ENCODE measurements at regions not wholly inside any gene's neighbourhood (a gene's known extent, or its start where the extent isn't known, plus 50 kb on each side); places are given as distances from the start of the nearest gene placed in this dataset.
A peak's percentile ranks its signal among the peaks of the same experiment; 100 is the strongest.
"Not testable (repeated sequence)": the region's sequence is repeated elsewhere in the genome, so short reads cannot be mapped to it uniquely, and the experiment has no call there.

DNA sequence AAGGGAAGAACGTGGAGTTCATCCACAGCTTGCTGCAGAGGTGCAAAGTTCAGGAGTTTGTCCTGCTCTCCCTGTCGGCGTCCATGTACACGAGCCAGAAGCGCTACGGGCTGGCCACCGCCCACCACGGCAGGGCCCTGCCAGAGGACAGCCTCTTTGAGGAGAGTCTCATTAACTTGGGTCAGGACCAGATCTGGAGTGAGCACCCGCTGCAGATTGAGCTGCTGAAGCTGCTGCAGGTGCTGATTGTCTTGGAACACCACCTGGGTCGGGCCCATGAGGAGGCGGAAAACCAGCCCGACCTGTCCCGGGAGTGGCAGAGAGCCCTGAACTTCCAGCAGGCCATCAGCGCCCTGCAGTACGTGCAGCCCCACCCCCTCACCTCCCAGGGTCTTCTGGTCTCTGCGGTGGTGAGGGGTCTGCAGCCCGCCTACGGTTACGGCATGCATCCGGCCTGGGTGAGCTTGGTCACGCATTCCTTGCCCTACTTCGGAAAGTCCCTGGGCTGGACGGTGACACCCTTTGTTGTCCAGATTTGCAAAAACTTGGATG is 73.8 kb upstream of the MORC3 start:
- peak; percentile 34 for DNase-seq (ENCODE audit: low spot score)

DNA sequence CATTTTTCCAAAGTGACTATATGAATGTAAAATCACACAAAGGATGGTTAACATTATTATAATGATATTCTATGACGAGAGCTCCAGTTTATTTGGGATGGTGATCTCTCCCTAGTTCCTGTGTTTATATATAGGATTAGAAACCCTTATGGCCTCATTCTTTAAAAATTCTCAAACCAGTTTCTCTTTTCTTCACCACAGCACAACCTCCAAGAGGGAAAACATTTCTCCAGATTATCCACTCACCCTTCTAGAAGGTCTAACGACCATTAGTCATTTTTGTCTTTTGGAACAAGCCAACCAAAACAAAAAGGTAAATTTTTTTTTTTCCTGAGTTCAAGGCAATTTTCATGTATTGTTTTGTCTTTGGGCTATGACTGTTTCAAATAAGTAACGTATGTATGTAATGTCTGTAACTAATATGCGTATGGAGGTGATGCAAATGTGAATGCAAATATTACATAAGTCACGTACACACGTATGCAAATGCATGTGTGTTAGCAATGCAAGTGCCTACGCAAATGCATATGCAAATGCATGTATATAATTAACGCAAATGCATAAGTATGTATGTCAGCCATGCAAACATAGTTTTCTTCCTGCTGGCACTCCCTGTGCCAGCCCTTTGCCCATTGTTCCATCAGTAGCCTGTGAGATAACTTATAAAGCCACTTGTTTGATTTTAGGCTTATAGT is 72.5 kb upstream of the MORC3 start:
- no peak for DNase-seq (ENCODE audit: low spot score)

DNA sequence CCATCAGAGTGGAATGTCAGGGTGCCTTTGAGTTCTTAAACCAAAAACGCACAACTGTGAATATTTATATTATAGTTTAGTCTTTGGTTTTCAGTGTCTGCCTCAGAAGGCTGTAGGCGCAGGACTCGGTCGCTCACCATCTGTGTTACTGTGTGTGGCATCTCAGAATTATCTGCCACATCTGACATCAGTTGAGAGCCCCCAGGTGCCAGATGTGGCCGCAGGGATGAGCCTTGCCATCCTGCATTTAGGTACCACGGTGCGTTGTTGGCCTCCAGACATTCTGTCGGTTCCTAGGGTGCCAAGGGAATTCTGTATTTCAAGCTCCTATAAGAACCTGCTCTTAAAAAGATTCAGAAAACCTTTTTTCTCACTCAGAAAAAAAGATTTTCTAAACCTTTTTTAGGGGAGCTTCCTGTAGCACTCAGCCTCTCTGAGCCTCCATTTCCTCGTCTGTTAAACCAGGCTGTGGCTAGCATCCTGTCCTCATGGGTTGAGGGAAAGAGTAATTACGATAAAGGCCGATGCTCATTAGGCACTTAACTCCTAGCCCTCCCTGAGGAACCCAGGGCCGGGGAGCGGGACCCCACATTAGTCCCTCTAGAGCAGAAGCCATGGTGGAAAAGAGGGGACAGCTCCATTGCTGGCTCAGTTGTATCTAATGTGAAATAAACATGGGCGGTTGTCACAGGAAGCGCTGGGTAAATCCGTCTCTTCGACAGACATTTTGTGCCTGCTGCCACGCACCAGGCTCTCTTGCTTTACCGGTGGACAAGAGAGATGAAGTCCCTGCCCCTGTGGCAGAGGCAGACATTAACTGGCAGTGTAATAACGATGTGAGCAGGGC is 70.2 kb upstream of the MORC3 start:
- no peak for DNase-seq (ENCODE audit: low spot score)

DNA sequence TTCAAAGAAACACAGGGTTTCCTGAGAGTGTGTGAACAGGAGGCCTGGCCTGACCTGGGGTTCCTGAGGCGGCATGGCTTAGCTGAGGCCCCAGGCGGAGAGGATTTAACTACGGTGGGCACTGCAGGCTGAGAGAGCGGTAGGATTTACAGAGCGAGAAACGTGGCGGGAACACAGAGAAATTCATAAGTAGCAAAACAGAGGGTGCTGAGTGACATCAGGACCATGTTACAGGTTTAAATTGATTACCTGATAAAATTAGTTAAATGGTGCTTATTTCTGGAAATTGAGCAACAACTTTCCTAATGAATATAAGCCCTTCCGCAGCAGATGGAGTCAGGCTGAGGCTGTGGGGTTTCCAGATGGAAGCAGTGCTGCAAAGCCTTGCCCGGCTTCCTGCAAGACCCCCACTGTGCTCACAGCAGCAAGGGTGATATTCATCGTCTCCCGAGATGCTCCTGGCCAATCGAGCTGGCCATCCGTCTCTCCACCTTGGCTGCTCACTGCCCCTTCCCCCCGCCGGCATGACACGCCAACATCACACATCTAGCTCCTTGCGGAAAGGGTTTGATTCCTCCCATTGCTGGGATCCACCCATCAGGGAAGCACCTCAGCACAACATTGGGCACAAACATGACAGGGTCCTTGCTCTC is 69.4 kb upstream of the MORC3 start:
- DNase-seq (ENCODE audit: low spot score) = no peak

DNA sequence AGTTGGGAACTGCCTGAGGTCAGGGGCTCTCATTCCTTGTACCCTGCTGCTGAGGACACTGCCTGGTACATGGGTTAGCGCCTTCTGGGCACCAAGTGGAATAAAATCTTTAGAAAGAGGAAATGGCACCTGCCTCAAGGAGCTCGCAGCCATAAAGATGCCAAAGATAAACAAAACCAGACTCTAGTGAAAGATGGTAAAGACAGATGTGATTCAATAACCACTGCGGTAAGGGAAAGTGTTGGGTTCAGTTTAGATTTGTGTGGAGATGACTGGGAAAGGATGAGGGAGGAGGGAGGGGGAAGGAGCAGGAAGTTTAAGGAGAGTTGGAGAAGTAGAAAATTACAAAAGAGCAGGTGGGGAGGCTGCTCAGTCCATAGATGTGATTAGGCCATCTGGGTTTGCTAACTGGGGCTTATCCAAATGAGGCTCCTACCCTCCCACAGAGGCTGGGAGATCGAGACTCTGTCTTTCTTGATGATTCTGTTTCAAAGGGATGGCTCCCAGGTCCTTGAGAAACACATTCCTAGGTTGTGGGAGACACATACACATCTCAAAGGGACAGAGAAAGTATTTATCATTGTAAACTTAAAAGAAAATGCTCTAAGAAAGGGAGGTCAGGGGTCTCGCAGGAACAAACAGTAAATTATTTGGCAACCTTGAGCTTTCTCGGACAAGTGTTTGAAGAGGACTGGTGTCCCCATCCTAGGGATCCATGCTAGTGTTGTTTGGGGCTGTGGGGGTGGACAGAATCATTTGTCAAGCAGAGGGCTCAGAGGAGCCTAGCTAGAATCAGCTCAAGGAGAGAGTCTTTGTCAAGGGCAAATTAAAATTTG is 65.7 kb upstream of the MORC3 start:
- DNase-seq (ENCODE audit: low spot score) = no peak

DNA sequence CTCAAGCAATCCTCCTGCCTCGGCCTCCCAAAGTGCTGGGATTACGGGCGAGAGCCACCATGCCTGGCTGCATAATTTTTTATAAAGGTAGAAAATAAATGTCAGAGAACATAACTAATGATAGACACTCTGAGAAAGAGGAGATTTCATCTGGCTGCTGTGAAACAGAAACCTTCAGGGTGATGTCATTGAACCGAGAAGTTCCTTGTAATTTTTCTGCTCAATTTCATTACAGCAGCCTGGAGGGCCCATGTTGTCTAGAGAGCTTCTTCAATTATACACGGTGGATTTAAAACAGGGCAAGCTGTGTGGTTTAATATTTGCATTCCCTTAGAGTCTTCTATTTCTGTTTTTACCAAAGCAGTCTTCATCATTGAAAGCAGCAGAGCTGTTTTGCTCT is 64.3 kb upstream of the MORC3 start:
- no peak for DNase-seq (ENCODE audit: low spot score)

DNA sequence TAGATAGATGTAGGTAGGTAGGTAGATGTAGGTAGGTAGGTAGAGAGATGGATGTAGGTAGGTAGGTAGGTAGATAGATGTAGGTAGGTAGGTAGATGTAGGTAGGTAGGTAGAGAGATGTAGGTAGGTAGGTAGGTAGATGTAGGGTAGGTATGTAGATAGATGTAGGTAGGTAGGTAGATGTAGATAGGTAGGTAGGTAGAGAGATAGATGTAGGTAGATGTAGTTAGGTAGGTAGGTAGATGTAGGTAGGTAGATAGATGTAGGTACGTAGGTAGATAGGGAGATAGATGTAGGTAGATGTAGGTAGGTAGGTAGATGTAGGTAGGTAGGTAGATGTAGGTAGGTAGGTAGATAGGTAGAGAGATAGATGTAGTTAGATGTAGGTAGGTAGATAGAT is 62.3 kb upstream of the MORC3 start:
- no peak for DNase-seq (ENCODE audit: low spot score)

DNA sequence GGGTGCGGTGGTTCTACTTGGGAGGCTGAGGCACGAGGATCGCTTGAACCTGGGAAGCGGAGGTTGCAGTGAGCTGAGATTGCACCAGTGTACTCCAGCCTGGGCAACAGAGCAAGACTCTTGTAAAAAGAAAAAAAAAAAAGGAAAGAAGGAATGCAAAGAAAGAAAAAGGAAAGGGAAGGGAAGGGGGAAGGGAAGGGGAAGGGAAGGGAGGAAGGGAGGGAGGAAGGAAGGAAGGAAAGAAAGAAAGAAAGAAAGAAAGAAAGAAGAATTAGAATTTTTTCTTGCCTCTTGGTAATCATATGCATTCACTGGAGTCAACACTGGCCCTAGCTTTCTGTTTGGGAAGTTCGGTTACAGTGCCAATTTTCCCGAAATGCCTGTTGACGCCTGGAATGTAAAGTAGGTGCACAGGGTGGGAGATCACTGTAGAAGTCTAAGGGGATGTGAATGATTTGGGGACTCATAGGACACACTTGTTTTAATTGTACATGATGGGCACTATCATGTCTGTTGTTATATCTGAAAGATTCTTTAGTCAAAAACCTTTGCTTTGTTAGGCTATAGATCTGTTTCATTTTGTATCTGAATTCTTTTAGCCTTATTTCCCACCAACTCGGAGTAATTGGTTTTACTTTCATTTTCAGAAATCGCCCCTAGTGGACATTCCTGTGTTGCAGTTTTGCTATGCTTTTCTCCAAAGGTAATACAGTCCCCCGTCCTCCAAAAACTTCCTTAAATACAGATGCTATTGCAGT is 59.8 kb upstream of the MORC3 start:
- peak; percentile 48 for DNase-seq (ENCODE audit: low spot score)

DNA sequence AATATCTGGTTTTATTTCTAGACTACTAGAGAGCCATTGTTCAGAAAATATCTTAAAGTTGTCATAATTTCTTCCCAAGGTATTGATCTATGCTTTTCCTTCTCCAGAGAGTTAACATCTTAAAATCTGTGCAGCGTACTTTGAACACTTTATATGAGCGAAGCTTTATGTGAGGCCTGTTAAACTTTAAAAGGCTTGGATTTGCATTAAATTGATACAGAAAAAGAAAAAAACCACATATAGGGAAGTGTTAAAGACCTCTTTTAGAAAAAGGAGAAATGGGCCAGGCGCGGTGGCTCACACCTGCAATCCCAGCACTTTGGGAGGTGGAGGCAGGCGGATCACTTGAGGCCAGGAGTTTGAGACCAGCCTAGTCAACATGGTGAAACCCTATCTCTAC is 59.2 kb upstream of the MORC3 start:
- no peak for DNase-seq (ENCODE audit: low spot score)

DNA sequence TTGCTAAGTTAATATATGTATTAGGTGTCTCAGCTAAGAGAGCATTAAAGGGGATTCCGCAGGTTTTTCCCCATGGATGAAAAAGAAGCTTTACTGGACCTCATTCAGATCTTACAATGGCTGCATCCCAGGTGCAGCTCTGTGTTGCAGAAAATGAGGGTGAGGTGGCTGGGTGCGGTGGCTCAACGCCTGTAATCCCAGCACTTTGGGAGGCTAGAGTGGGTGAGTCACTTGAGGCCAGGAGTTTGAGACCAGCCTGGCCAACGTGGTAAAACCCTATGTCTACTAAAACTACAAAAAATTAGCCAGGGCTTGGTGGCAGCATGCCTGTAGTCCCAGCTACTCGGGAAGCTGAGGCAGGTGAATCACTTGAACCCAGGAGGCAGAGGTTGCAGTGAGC is 58.5 kb upstream of the MORC3 start:
- DNase-seq (ENCODE audit: low spot score) = no peak

DNA sequence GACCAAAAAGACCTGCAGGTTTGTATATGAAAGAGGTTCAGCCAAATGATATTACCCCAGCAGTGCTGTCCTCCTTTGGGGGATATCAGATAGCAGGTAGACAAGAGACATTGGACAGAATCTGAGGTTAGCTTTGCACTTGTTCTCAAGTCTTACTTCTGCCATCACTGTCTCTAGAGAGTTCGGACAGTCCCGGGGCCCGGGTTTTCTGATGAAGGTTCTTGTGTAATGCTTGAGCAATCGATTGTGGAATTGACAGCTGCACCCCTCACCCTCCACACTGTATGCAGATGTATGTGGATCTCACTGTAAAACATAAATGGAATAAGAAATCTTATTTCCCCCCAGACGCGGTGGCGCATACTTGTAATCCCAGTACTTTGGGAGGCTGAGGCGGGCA is 56.2 kb upstream of the MORC3 start:
- DNase-seq (ENCODE audit: low spot score) = no peak

DNA sequence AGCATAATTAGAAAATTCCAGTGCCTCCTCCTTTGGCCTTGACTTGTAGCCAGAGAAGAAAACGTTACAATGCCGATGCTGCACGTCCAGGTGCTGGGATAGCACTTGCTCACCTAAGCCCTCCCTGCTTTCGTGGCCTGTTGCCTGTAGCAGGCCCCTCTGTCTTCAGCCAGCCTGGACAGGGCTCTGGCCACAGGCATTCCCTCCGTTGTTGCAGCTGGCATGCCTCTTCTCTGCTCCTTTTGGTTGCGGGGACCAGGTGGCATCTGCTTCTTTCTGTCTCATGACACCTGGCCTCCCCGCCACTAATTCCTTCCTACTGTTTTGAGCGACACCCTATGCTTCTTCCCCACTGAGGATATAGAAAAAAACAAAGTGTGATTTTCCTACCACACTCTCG is 54.6 kb upstream of the MORC3 start:
- DNase-seq (ENCODE audit: low spot score) = no peak

DNA sequence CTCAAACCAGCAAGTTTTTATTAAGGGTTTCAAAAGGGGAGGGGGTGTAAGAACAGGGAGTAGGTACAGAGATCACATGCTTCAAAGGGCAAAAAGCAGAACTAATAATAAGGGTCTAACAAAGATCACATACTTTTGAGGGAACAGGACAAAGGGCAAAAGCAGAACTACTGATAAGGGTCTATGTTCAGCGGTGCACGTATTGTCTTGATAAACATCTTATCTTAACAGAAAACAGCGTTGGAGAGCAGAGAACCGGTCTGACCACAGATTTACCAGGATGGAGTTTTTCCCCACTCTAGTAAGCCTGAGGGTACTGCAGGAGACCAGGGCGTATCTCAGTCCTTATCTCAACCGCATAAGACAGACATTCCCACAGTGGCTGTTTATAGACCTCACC is 52.2 kb upstream of the MORC3 start:
- DNase-seq (ENCODE audit: low spot score) = peak; percentile 77

DNA sequence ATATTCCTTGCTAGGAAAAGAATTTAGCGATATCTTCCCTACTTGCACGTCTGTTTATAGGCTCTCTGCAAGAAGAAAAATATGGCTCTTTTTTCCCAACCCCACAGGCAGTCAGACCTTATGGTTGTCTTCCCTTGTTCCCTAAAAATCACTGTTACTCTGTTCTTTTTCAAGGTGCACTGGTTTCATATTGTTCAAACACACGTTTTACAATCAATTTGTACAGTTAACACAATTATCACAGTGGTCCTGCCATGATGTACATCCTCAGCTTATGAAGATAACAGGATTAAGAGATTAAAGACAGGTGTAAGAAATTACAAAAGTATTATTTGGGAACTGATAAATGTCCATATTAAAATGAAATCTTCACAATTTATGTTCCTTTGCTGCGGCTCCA is 51.7 kb upstream of the MORC3 start:
- not testable (repeated sequence) for DNase-seq (ENCODE audit: low spot score)

Data from mucosa of gallbladder (tissue), 1 donor.